A172 (cell line): ENCODE measurements at regions not wholly inside any gene's neighbourhood (a gene's known extent, or its start where the extent isn't known, plus 50 kb on each side); places are given as distances from the start of the nearest gene placed in this dataset.

ENCODE experiments used
- DNase-seq: peaks from one replicate; pipeline ENCODE4 v3.0.0-alpha.2; 2015; ENCODE audit warnings: low spot score

- no peak for DNase-seq
These were observed 258.0 kb upstream of the SMARCA2 start for GRCh38 chr9:1757186-1757585.

- DNase-seq, result no peak
These were observed 256.1 kb upstream of the SMARCA2 start for GRCh38 chr9:1759009-1759408.

DNA sequence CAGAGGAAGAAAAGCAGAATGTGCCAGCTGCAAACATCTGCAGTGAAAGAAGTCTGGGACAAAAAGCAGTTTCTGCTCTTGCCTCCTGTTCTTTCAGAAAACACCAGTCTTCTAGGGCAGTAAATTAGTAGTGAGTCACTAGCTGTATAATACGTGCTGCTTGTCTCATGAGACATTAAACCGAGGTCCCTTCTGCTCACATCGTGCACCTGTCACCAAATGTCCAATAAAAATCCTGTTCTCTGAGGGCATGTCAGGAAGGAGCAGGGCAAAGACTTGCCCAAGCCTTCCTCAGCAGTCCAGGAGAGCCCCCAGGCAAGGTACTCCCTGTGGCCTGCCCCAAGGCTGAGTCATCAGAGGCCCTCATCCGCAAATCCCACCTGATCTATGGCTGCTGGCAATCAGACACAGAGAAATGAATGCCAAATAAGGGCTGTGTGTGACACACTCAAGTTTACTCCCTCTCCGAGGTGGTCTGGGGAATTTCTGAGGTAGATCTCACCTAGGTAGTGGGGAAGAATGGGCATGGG lies 255.3 kb upstream of the SMARCA2 start:
- DNase-seq, result no peak

DNA sequence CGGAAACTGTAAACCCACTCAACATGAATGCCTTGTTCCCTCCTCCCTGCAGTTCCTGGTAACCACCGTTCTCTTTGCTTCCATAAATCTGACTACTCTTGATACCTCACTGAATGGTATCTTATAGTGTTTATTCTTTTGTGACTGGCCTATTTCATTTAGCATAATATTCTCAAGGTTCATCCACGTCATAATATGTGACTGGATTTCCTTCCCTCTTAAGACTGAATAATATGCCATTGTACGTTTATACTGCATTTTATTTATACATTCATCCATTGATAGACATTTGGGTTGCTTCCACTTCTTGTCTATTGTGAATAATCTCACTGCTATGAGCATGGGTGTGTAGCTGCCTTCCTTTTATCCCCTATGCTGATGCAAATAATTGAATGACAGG lies 253.3 kb upstream of the SMARCA2 start:
- DNase-seq, result no peak

- no peak for DNase-seq
These were observed 249.1 kb upstream of the SMARCA2 start for GRCh38 chr9:1766042-1766441.

DNA sequence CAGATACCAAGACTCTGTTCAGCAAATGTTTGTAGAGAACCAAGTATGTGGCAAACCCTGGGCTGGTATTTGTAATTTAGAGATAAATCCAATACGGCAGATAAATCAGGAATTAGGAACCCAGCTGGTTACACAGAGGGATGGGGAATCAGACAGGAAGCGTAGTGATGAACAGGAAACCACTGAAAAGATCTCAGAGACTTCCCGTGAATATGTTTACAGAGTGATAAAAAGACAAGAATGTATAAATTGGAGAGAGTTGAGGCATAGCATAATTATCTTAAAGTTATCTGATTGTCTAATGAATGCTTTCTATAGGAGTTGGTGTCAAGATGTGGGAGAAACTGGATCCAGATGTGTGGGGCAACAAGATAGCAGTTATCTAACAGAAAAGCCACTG lies 246.6 kb upstream of the SMARCA2 start:
- DNase-seq, result no peak

DNA sequence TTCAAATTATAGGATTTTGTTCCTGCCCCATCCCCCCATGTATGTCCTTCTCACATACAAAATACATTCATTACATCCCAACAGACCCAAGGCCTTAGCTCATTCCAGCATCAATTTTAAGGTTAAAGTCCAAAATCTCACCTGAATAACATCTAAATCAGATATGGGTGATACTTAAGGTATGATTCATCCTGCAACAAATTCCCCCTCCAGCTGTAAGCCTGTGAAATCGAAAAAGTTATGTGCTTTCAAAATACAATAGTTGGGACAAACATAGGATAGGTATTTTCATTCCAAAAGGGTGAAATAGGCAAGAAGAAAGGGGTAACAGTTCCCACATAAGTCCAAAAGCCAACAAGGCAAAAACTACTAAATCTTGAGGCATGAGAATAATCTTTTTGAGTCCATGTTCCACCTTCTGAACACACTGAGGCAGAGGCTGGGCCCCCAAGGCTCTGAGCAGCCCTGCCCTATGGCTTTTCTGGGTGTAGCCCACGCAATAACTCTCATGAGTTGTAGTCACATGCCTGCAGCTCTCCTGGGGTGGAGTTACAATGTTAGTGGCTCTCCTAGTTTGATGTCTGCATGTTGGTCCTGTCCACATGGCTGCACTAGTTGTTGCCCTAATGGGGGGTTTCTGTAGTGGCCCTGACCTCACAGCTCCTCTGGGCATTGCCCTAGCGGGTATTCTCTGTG lies 243.9 kb upstream of the SMARCA2 start:
- DNase-seq, result no peak

DNA sequence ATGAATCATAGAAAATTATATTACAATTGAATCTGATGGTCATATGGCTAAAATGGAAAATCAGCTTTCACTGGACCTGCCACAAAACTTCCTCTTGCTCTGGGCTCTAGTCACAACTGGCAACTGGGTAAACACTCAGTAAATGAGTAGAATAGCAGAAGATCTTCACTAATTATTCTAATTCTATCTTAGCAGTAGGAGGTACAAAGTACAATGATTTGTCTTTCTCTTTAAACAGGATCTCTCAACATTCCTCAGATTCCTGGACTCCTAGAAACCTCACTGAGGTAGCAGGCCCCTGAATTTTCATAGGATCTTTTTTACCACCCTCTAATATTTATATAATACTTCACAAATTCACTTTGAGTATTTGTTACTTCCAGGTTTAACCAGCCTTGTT lies 239.9 kb upstream of the SMARCA2 start:
- no peak for DNase-seq

GRCh38 chr9:1776668-1777067 lies 238.5 kb upstream of the SMARCA2 start:
- no peak for DNase-seq

DNA sequence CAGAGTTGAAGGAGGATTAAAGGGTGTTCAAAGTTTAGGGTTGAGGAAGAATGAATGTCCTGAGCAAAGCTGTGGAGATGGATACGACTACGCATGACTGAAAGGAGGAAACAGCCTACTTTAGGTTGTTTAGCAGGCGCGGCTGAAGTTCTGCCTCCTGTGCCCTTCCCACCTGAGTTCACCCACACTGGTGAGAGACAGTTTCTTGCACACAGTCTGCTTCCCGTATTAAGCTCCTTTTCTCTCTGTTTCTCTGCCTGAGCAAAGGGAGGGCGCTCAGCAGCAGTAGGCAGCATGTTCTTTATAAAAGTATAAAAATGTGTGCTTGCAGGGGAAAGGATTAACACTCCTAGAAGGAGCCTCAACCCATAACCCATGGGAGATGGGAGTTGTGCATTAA lies 224.0 kb upstream of the SMARCA2 start:
- no peak for DNase-seq

GRCh38 chr9:1794547-1795270 lies 220.4 kb upstream of the SMARCA2 start:
- DNase-seq, result no peak

DNA sequence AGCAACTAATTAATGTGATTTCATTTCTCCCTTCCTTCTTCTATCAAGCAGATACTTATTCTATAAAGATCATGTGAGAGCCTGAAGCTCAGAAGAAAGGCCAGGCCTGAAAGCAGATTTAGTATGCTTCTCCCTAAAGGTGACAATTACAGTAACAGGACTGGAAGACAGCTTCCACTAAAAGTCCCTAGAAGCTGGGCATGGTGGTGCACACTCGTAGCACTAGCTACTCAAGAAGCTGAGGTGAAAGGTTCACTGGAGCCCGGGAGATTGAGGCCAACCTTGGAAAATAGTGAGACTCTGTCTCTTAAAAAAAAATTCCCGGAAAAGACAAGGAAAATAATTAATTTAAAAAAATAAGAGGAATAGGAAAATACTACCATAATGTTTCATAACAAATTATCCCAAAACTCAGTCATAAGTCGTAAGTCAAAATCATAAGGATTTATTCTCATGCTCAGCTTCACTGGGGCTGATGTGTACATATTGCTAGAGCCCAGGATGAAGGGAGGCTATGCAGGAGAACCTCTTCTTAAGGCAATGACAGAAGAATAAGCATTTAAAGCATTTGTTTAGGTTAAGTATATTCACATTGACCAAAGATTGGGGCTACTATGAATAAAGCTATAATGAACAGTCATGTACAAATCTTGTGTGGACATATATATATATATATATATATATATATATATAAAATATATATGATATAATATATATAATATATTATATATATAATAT lies 210.8 kb upstream of the SMARCA2 start:
- no peak for DNase-seq

DNA sequence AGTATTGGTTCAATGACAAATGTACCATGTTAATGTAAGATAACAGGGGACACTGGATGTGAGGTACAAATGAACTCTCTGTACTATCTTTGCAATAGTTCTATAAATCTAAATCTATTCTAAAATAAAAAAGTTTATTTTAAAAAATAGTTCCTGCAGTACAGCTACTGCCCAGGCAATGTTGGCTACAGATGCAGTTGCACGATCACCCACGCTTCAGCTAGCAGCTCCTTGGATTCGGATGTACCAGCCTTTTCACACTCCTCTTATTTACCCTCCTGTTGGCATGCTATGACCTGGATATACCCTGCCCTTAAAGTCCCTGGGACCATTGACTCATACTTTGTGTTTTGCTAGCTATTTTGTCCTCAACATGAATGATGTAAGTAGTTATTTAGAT lies 185.4 kb upstream of the SMARCA2 start:
- DNase-seq, result no peak

- DNase-seq, result no peak
These were observed 182.2 kb upstream of the SMARCA2 start for GRCh38 chr9:1832960-1833359.

- peak; percentile 13 for DNase-seq
These were observed 177.6 kb upstream of the SMARCA2 start for GRCh38 chr9:1837453-1838084.

DNA sequence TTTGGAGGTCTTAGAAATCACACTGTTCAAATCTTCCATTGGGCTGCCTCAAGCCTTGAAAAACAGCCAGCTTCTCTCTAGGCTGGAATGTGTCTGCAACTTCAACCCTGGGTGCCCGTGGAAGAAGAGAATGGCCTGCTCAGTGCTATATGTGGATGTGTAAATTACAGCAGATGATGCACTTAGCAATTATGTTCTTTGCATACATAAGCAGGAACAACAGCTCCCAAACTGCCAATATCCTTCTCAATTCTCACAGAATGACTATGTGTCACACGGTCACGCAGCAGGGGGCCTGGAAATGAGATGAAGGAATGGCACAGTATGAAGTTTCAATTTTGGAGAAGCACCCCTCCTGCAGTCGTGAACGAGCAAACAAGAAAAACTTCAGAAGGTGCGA lies 175.2 kb upstream of the SMARCA2 start:
- DNase-seq, result no peak

GRCh38 chr9:1845425-1845824 lies 169.7 kb upstream of the SMARCA2 start:
- DNase-seq, result no peak

GRCh38 chr9:1855726-1856125 lies 159.4 kb upstream of the SMARCA2 start:
- DNase-seq, result no peak

- no peak for DNase-seq
These were observed 157.3 kb upstream of the SMARCA2 start for GRCh38 chr9:1857808-1858207.

DNA sequence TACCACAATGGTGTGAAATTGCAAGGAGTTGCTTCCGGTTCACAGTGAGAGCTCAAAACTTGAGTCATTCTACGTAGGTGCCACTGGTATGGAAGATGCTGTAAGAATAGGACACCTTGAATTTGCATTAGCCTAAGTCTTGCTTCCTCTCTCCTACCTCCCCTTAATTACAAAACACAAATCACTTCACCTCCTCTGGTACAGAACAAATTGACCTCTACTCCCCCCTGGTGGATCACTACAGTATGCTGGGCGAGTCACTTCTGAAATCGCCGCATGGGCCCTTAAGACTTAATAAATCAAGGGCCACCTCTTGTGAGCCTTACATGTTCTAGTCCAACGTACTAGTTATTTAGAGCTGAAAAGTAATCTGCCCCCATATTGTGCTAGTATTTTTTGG lies 145.3 kb upstream of the SMARCA2 start:
- no peak for DNase-seq

GRCh38 chr9:1870915-1871314 lies 144.2 kb upstream of the SMARCA2 start:
- DNase-seq, result no peak
